ENCODE measurements at regions not wholly inside any gene's neighbourhood (a gene's known extent, or its start where the extent isn't known, plus 50 kb on each side); places are given as distances from the start of the nearest gene placed in this dataset.

GRCh38 chr12:97967831-97968230 lies 505.2 kb downstream of the RMST start:
- TF ChIP-seq YY1 (IDR thresholded peaks at IDR 0.05; ENCODE audit: insufficient read depth, insufficient read length) (no peak), SUZ12 (IDR thresholded peaks at IDR 0.05; ENCODE audit: extremely low read depth, insufficient read depth, insufficient read length) (no peak), ZNF274 (IDR thresholded peaks at IDR 0.05; ENCODE audit: low read depth, low read length) (no peak)
- no peaks in the 10 kb centered on the region for H3K4me1 ChIP-seq (ENCODE audit: insufficient read depth, insufficient read length)
- no peaks in the 10 kb centered on the region for H3K9me3 ChIP-seq (ENCODE audit: insufficient read depth, low read length)
- H3K36me3 ChIP-seq (ENCODE audit: insufficient read depth, insufficient read length, low read length), result no peaks in the 10 kb centered on the region
- no peak overlapping the region for H3K4me3 ChIP-seq (ENCODE audit: insufficient read length, low read depth)
- H3K9ac ChIP-seq (ENCODE audit: insufficient read length, low read depth), result no peak overlapping the region
- no peak for DNase-seq (ENCODE audit: low read depth, low spot score)
- H3K27me3 ChIP-seq (ENCODE audit: insufficient read depth, insufficient read length), result no peaks in the 10 kb centered on the region

GRCh38 chr12:97968641-97969197 lies 506.1 kb downstream of the RMST start:
- Histone ChIP-seq H3K9me3 (ENCODE audit: insufficient read depth, low read length) (no peaks in the 10 kb centered on the region), H3K36me3 (ENCODE audit: insufficient read depth, insufficient read length, low read length) (no peaks in the 10 kb centered on the region), H3K9ac (ENCODE audit: insufficient read length, low read depth) (no peak overlapping the region), H3K4me3 (ENCODE audit: insufficient read length, low read depth) (no peak overlapping the region), H3K4me1 (ENCODE audit: insufficient read depth, insufficient read length) (no peaks in the 10 kb centered on the region), H3K27me3 (ENCODE audit: insufficient read depth, insufficient read length) (no peaks in the 10 kb centered on the region)
- DNase-seq (ENCODE audit: low read depth, low spot score), result no peak
- TF ChIP-seq ZNF274 (IDR thresholded peaks at IDR 0.05; ENCODE audit: low read depth, low read length) (no peak), YY1 (IDR thresholded peaks at IDR 0.05; ENCODE audit: insufficient read depth, insufficient read length) (no peak), SUZ12 (IDR thresholded peaks at IDR 0.05; ENCODE audit: extremely low read depth, insufficient read depth, insufficient read length) (no peak)

GRCh38 chr12:97977870-97978405 lies 515.3 kb downstream of the RMST start:
- TF ChIP-seq ZNF274 (IDR thresholded peaks at IDR 0.05; ENCODE audit: low read depth, low read length), result no peak
- TF ChIP-seq SUZ12 (IDR thresholded peaks at IDR 0.05; ENCODE audit: extremely low read depth, insufficient read depth, insufficient read length), result no peak
- TF ChIP-seq YY1 (IDR thresholded peaks at IDR 0.05; ENCODE audit: insufficient read depth, insufficient read length), result no peak
- H3K36me3 ChIP-seq (ENCODE audit: insufficient read depth, insufficient read length, low read length), result no peaks in the 10 kb centered on the region
- no peaks in the 10 kb centered on the region for H3K4me1 ChIP-seq (ENCODE audit: insufficient read depth, insufficient read length)
- H3K9me3 ChIP-seq (ENCODE audit: insufficient read depth, low read length), result no peaks in the 10 kb centered on the region; the same call in 1 of the 2 replicates
- DNase-seq (ENCODE audit: low read depth, low spot score), result no peak
- no peak overlapping the region for H3K4me3 ChIP-seq (ENCODE audit: insufficient read length, low read depth)
- H3K27me3 ChIP-seq (ENCODE audit: insufficient read depth, insufficient read length), result no peaks in the 10 kb centered on the region
- H3K9ac ChIP-seq (ENCODE audit: insufficient read length, low read depth), result no peak overlapping the region

- TF ChIP-seq SUZ12 (IDR thresholded peaks at IDR 0.05; ENCODE audit: extremely low read depth, insufficient read depth, insufficient read length), result no peak
- TF ChIP-seq ZNF274 (IDR thresholded peaks at IDR 0.05; ENCODE audit: low read depth, low read length), result no peak
- no peak for TF ChIP-seq YY1 (IDR thresholded peaks at IDR 0.05; ENCODE audit: insufficient read depth, insufficient read length)
- Histone ChIP-seq H3K9me3 (ENCODE audit: insufficient read depth, low read length) (no peaks in the 10 kb centered on the region; the same call in 1 of the 2 replicates), H3K27me3 (ENCODE audit: insufficient read depth, insufficient read length) (no peaks in the 10 kb centered on the region), H3K4me3 (ENCODE audit: insufficient read length, low read depth) (no peak overlapping the region), H3K36me3 (ENCODE audit: insufficient read depth, insufficient read length, low read length) (no peaks in the 10 kb centered on the region), H3K9ac (ENCODE audit: insufficient read length, low read depth) (no peak overlapping the region), H3K4me1 (ENCODE audit: insufficient read depth, insufficient read length) (no peaks in the 10 kb centered on the region)
- no peak for DNase-seq (ENCODE audit: low read depth, low spot score)
Measured at GRCh38 chr12:97982684-97983083, 520.1 kb downstream of the RMST start.

GRCh38 chr12:97983796-97984195 lies 521.2 kb downstream of the RMST start:
- no peak for DNase-seq (ENCODE audit: low read depth, low spot score)
- no peak overlapping the region for H3K4me3 ChIP-seq (ENCODE audit: insufficient read length, low read depth)
- H3K27me3 ChIP-seq (ENCODE audit: insufficient read depth, insufficient read length), result no peaks in the 10 kb centered on the region
- H3K4me1 ChIP-seq (ENCODE audit: insufficient read depth, insufficient read length), result no peaks in the 10 kb centered on the region
- no peaks in the 10 kb centered on the region for H3K36me3 ChIP-seq (ENCODE audit: insufficient read depth, insufficient read length, low read length)
- TF ChIP-seq ZNF274 (IDR thresholded peaks at IDR 0.05; ENCODE audit: low read depth, low read length) (no peak), YY1 (IDR thresholded peaks at IDR 0.05; ENCODE audit: insufficient read depth, insufficient read length) (no peak), SUZ12 (IDR thresholded peaks at IDR 0.05; ENCODE audit: extremely low read depth, insufficient read depth, insufficient read length) (no peak)
- no peaks in the 10 kb centered on the region; the same call in 1 of the 2 replicates for H3K9me3 ChIP-seq (ENCODE audit: insufficient read depth, low read length)
- no peak overlapping the region for H3K9ac ChIP-seq (ENCODE audit: insufficient read length, low read depth)

- Histone ChIP-seq H3K9ac (ENCODE audit: insufficient read length, low read depth) (no peak overlapping the region), H3K9me3 (ENCODE audit: insufficient read depth, low read length) (no peaks in the 10 kb centered on the region; the same call in 1 of the 2 replicates), H3K4me3 (ENCODE audit: insufficient read length, low read depth) (no peak overlapping the region), H3K4me1 (ENCODE audit: insufficient read depth, insufficient read length) (no peaks in the 10 kb centered on the region), H3K27me3 (ENCODE audit: insufficient read depth, insufficient read length) (no peaks in the 10 kb centered on the region), H3K36me3 (ENCODE audit: insufficient read depth, insufficient read length, low read length) (no peaks in the 10 kb centered on the region)
- DNase-seq (ENCODE audit: low read depth, low spot score), result no peak
- TF ChIP-seq YY1 (IDR thresholded peaks at IDR 0.05; ENCODE audit: insufficient read depth, insufficient read length) (no peak), SUZ12 (IDR thresholded peaks at IDR 0.05; ENCODE audit: extremely low read depth, insufficient read depth, insufficient read length) (no peak), ZNF274 (IDR thresholded peaks at IDR 0.05; ENCODE audit: low read depth, low read length) (no peak)
Measured at GRCh38 chr12:97984436-97984835, 521.8 kb downstream of the RMST start.

GRCh38 chr12:97984974-97985580 lies 522.5 kb downstream of the RMST start:
- H3K4me3 ChIP-seq (ENCODE audit: insufficient read length, low read depth), result no peak overlapping the region
- H3K4me1 ChIP-seq (ENCODE audit: insufficient read depth, insufficient read length), result no peaks in the 10 kb centered on the region
- H3K27me3 ChIP-seq (ENCODE audit: insufficient read depth, insufficient read length), result no peaks in the 10 kb centered on the region
- TF ChIP-seq YY1 (IDR thresholded peaks at IDR 0.05; ENCODE audit: insufficient read depth, insufficient read length) (no peak), ZNF274 (IDR thresholded peaks at IDR 0.05; ENCODE audit: low read depth, low read length) (no peak), SUZ12 (IDR thresholded peaks at IDR 0.05; ENCODE audit: extremely low read depth, insufficient read depth, insufficient read length) (no peak)
- H3K9ac ChIP-seq (ENCODE audit: insufficient read length, low read depth), result no peak overlapping the region
- no peak for DNase-seq (ENCODE audit: low read depth, low spot score)
- no peaks in the 10 kb centered on the region for H3K9me3 ChIP-seq (ENCODE audit: insufficient read depth, low read length)
- H3K36me3 ChIP-seq (ENCODE audit: insufficient read depth, insufficient read length, low read length), result no peaks in the 10 kb centered on the region

Data from NT2/D1 (cell line).